AG09309 (cell line): ENCODE measurements at regions not wholly inside any gene's neighbourhood (a gene's known extent, or its start where the extent isn't known, plus 50 kb on each side); places are given as distances from the start of the nearest gene placed in this dataset.

ENCODE experiments used
- DNase-seq: peaks from one replicate; pipeline ENCODE4 v3.0.0-alpha.2; 2010; ENCODE audit warnings: low read depth
- H3K4me3 ChIP-seq: 2 replicates; pipeline ENCODE4 v1.5.1; 2011; ENCODE audit warnings: mild to moderate bottlenecking, low read depth, low read length, moderate library complexity; ENCODE audit not compliant: control insufficient read depth
- TF ChIP-seq, protein P1 (sequence below): IDR thresholded peaks from 2 replicates; pipeline ENCODE4 v1.5.1; 2011; ENCODE audit warnings: mild to moderate bottlenecking, low read depth, low read length, inconsistent platforms; ENCODE audit not compliant: insufficient read depth, control insufficient read depth; ENCODE audit errors: missing control alignments

DNA sequence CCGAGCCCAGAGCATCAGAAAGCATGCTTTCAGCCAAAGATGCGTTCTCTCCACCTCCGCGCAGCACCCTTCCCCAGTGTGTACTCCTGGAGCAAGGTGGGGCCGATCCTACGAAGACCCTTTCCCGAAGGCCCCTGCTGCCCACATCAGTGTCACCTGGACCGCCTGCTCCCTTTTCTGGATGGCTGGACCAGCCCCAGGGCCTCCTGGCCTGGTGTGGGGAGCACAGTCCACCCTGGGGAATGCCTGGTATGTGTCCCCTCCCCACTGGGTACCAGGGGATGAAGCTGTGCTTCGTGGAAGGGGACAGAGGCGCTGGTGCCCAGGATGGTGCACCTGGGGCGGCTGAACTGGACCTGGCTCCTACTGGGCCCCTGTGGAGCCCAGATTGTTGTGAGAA, 173.8 kb downstream of the SEC14L1 start:
- no peak overlapping the region for H3K4me3 ChIP-seq
- no peak for DNase-seq
- TF ChIP-seq, protein P1, sequence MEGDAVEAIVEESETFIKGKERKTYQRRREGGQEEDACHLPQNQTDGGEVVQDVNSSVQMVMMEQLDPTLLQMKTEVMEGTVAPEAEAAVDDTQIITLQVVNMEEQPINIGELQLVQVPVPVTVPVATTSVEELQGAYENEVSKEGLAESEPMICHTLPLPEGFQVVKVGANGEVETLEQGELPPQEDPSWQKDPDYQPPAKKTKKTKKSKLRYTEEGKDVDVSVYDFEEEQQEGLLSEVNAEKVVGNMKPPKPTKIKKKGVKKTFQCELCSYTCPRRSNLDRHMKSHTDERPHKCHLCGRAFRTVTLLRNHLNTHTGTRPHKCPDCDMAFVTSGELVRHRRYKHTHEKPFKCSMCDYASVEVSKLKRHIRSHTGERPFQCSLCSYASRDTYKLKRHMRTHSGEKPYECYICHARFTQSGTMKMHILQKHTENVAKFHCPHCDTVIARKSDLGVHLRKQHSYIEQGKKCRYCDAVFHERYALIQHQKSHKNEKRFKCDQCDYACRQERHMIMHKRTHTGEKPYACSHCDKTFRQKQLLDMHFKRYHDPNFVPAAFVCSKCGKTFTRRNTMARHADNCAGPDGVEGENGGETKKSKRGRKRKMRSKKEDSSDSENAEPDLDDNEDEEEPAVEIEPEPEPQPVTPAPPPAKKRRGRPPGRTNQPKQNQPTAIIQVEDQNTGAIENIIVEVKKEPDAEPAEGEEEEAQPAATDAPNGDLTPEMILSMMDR, result no peak

DNA sequence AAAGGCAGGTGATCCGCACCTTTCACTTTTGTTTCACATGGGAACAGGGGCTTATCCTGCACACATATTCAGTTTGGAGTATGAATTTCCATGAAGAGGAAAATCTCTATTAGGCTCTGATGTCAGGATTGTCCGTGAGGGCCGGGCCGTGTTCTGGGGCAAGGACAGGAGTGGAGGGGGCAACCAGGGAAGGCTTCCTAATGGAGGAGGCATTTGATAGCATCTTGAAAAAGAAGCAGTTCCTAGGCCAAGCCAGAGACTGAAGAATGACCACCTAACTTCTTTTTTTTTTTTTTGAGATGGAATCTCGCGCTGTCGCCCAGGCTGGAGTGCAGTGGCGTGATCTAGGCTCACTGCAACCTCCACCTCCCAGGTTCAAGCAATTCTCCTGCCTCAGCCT, 174.2 kb downstream of the SEC14L1 start:
- H3K4me3 ChIP-seq, result no peak overlapping the region
- TF ChIP-seq, protein P1, result no peak
- no peak for DNase-seq

DNA sequence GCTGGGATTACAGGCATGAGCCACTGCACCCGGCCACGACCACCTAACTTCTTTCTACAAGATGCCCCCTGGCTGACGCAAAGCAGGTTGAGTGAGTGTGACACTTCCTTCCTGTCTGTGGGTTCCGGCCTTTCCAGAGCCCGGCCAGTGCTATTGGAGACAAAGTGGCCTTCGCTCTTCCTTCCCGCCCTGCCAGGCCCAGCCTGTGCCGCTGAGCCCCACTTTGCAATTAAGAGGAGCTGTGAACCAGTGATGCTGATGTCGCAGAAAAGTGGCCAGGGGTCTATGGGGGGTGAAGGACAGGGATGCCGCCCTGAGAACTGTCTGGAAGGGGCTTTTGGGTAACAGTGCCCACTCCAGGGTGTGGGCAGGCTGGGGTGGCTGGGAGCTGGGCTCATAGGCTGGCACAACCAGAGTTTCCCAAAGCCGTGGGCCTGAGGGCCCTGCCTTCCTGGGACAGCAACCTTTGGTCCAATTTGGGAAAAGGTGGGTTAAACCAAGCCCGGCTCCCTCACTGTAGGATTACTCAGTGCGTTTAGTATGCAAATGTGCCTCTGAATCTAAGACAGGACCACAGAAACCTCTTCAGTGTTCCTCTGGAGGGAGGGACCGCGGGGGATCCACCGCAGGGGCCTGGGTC, 174.9 kb downstream of the SEC14L1 start:
- H3K4me3 ChIP-seq, result no peak overlapping the region
- DNase-seq, result no peak
- TF ChIP-seq, protein P1, result no peak

GRCh38 chr17:77316191-77316641, 175.4 kb downstream of the SEC14L1 start:
- TF ChIP-seq, protein P1, result no peak
- no peak overlapping the region for H3K4me3 ChIP-seq
- no peak for DNase-seq

DNA sequence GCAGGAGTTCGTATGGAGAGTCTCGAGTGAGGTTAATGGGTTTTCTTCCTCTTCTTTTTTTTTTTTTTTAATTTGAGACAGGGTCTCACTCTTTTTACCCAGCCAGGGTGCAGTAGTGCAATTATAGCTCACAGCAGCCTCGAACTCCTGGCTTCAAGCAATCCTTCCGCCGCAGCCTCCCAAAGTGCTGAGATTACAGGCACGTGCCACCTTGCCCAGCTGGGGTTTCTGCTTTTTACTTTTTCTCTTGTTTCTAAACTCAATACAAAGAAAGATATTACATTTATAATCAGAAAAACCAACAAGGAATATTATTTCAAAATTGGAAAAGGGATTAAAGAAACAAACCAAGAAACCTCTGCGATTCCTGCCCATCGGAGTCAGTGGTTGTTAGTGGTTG, 175.9 kb downstream of the SEC14L1 start:
- DNase-seq, result no peak
- no peak overlapping the region for H3K4me3 ChIP-seq
- TF ChIP-seq, protein P1, result no peak

DNA sequence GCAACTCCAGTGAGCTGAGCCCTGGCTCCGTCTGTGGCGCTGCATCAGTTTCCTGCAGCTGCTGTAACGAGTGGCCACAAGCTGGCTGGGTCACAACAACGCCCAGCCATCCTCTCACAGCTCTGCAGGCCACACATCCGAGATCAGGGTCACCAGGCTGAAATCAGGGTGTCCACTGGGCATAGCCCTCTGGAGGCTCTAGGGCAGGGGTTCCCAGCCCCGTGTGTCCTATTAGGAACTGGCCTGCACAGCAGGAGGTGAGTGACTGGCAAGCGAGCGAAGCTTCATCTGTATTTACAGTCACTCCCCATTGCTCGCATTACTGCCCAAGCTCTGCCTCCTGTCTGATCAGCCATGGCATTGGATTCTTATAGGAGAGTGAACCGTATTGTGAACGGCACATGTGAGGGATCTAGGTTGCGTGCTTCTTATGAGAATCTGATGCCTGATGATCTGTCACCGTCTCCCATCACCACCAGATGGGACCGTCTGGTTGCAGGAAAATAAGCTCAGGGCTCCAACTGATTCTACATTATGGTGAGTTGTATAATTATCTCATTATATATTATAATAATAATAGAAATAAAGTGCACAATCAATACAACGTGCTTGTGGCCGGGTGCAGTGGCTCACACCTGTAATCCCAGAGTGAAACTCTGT, 176.5 kb downstream of the SEC14L1 start:
- DNase-seq, result no peak
- TF ChIP-seq, protein P1, result no peak
- H3K4me3 ChIP-seq, result no peak overlapping the region

DNA sequence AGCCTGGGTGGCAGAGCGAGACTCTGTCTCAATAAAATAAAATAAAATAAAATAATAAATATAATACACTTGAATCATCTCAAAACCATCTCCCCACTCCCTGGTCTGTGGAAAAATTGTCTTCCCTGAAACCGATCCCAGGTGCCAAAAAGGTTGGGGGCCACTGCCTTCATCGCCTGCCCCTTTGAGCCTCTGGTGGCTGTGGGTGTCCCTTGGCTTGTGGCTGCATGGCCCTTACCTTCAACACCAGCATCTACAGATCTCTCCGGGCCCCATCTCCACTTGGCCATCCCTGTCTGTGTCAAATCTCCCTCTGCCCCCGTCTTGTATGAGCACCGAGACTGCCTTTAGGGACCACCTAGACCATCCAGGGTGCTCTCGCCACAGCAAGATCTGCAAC, 177.3 kb downstream of the SEC14L1 start:
- no peak overlapping the region for H3K4me3 ChIP-seq
- no peak for DNase-seq
- TF ChIP-seq, protein P1, result no peak
